ENCODE measurements at regions not wholly inside any gene's neighbourhood (a gene's known extent, or its start where the extent isn't known, plus 50 kb on each side); places are given as distances from the start of the nearest gene placed in this dataset.

- H3K4me3 ChIP-seq (replicated peaks in 1 of 3; ENCODE audit: insufficient read depth in 1 of 3, low read depth in 1 of 3, low read length in 3 of 3) = no peak overlapping the region
- H3K9me1 ChIP-seq (replicated peaks; ENCODE audit: control insufficient read depth, extremely low read depth, insufficient read depth, low read length) = no peaks in the 10 kb centered on the region
- intact Hi-C loops (cut with micrococcal nuclease) (no loop called here), dilution Hi-C loops (cut with MboI; ENCODE audit: extremely low pct_ligation_motif_present, low sequenced_read_pairs) (no loop called here)
- H4K20me1 ChIP-seq (replicated peaks; ENCODE audit: control insufficient read depth, extremely low read depth, insufficient read depth, low read length) = no peaks in the 10 kb centered on the region
- H3K27me3 ChIP-seq (ENCODE audit: control insufficient read depth in 2 of 2, insufficient read depth in 2 of 2, low read length in 2 of 2) = no peaks in the 10 kb centered on the region
- no peak overlapping the region for H3K4me2 ChIP-seq (ENCODE audit: insufficient read depth, low read length)
- no TSS peak for BruUV-seq (replicated peaks)
- H3K9ac ChIP-seq (replicated peaks; ENCODE audit: extremely low read depth, insufficient read depth, low read length) = no peak overlapping the region
- no peaks in the 10 kb centered on the region for H3K79me2 ChIP-seq (ENCODE audit: control insufficient read depth, insufficient read depth, low read length)
- POLR2A ChIA-PET = no interaction called here
- no peaks in the 10 kb centered on the region for H3K36me3 ChIP-seq (ENCODE audit: control insufficient read depth in 2 of 2, extremely low read depth in 1 of 2, insufficient read depth in 2 of 2, low read length in 2 of 2)
- FAIRE-seq (no peak), DNase-seq (ENCODE audit: low read depth, low spot score) (no peak)
- CTCF ChIA-PET = no interaction called here
- H2AFZ ChIP-seq (ENCODE audit: low read depth, low read length) = no peak overlapping the region
- no peak for TF ChIP-seq CTCF (IDR thresholded peaks at IDR 0.05; ENCODE audit: extremely low read depth in 1 of 2, insufficient read depth in 1 of 2, low read depth in 1 of 2, low read length in 2 of 2)
- TF ChIP-seq JUN (IDR thresholded peaks at IDR 0.05; ENCODE audit: borderline replicate concordance, insufficient read depth, insufficient read length, low read depth) = no peak
- no peak for TF ChIP-seq FOS (IDR thresholded peaks at IDR 0.05; ENCODE audit: borderline replicate concordance, insufficient read depth, low read length)
- no peaks in the 10 kb centered on the region for H3K9me3 ChIP-seq (replicated peaks; ENCODE audit: control insufficient read depth, insufficient read depth, low read length)
- H3K4me1 ChIP-seq (ENCODE audit: control insufficient read depth, extremely low read depth, insufficient read depth, low read length) = no peaks in the 10 kb centered on the region
- no peak overlapping the region for H3K27ac ChIP-seq (ENCODE audit: insufficient read depth, low read depth, low read length)
Measured at GRCh38 chr2:184371641-184372040, 226.7 kb upstream of the ZNF804A start.

GRCh38 chr2:184372484-184372883, 225.8 kb upstream of the ZNF804A start:
- H3K36me3 ChIP-seq (ENCODE audit: control insufficient read depth in 2 of 2, extremely low read depth in 1 of 2, insufficient read depth in 2 of 2, low read length in 2 of 2) = no peaks in the 10 kb centered on the region
- intact Hi-C loops (cut with micrococcal nuclease) (no loop called here), dilution Hi-C loops (cut with MboI; ENCODE audit: extremely low pct_ligation_motif_present, low sequenced_read_pairs) (no loop called here)
- no peak overlapping the region for H3K4me3 ChIP-seq (replicated peaks in 1 of 3; ENCODE audit: insufficient read depth in 1 of 3, low read depth in 1 of 3, low read length in 3 of 3)
- H3K4me2 ChIP-seq (ENCODE audit: insufficient read depth, low read length) = no peak overlapping the region
- no TSS peak for BruUV-seq (replicated peaks)
- TF ChIP-seq FOS (IDR thresholded peaks at IDR 0.05; ENCODE audit: borderline replicate concordance, insufficient read depth, low read length) (no peak), POLR2AphosphoS5 (IDR thresholded peaks at IDR 0.05; ENCODE audit: insufficient read depth, low read depth, low read length) (no peak), GATA2 (IDR thresholded peaks at IDR 0.05; ENCODE audit: insufficient read depth, insufficient read length, low read depth, low read length) (no peak), EZH2 (IDR thresholded peaks at IDR 0.05; ENCODE audit: borderline replicate concordance, low read depth, low read length, severe bottlenecking) (no peak), CTCF (IDR thresholded peaks at IDR 0.05; ENCODE audit: extremely low read depth in 1 of 2, insufficient read depth in 1 of 2, low read depth in 1 of 2, low read length in 2 of 2) (no peak), MYC (IDR thresholded peaks at IDR 0.05; ENCODE audit: low read depth, low read length) (no peak), JUN (IDR thresholded peaks at IDR 0.05; ENCODE audit: borderline replicate concordance, insufficient read depth, insufficient read length, low read depth) (no peak), POLR2A (IDR thresholded peaks at IDR 0.05; ENCODE audit: low read depth, low read length) (no peak), MAX (IDR thresholded peaks at IDR 0.05; ENCODE audit: insufficient read depth, insufficient read length) (no peak)
- no peaks in the 10 kb centered on the region for H3K9me1 ChIP-seq (replicated peaks; ENCODE audit: control insufficient read depth, extremely low read depth, insufficient read depth, low read length)
- POLR2A ChIA-PET = no interaction called here
- H4K20me1 ChIP-seq (replicated peaks; ENCODE audit: control insufficient read depth, extremely low read depth, insufficient read depth, low read length) = no peaks in the 10 kb centered on the region
- H3K27ac ChIP-seq (ENCODE audit: insufficient read depth, low read depth, low read length) = no peak overlapping the region
- no peak for FAIRE-seq
- no peaks in the 10 kb centered on the region for H3K4me1 ChIP-seq (ENCODE audit: control insufficient read depth, extremely low read depth, insufficient read depth, low read length)
- H2AFZ ChIP-seq (ENCODE audit: low read depth, low read length) = no peak overlapping the region
- H3K9me3 ChIP-seq (replicated peaks; ENCODE audit: control insufficient read depth, insufficient read depth, low read length) = no peaks in the 10 kb centered on the region
- DNase-seq (ENCODE audit: low read depth, low spot score) = no peak
- H3K79me2 ChIP-seq (ENCODE audit: control insufficient read depth, insufficient read depth, low read length) = no peaks in the 10 kb centered on the region
- H3K9ac ChIP-seq (replicated peaks; ENCODE audit: extremely low read depth, insufficient read depth, low read length) = no peak overlapping the region
- no peaks in the 10 kb centered on the region for H3K27me3 ChIP-seq (ENCODE audit: control insufficient read depth in 2 of 2, insufficient read depth in 2 of 2, low read length in 2 of 2)
- CTCF ChIA-PET = no interaction called here

All from endothelial cell of umbilical vein (primary cell).